GM10266 (cell line): ENCODE measurements at regions not wholly inside any gene's neighbourhood (a gene's known extent, or its start where the extent isn't known, plus 50 kb on each side); places are given as distances from the start of the nearest gene placed in this dataset.

ENCODE experiments used
- DNase-seq: peaks from one replicate; pipeline ENCODE4 v3.0.0; 2012; ENCODE audit errors: extremely low spot score
- TF ChIP-seq, protein P1 (sequence below): IDR thresholded peaks from 2 replicates; pipeline ENCODE4 v1.5.1; 2012; ENCODE audit warnings: mild to moderate bottlenecking, low read depth; ENCODE audit not compliant: control insufficient read depth, insufficient read depth; ENCODE audit errors: missing control alignments

DNA sequence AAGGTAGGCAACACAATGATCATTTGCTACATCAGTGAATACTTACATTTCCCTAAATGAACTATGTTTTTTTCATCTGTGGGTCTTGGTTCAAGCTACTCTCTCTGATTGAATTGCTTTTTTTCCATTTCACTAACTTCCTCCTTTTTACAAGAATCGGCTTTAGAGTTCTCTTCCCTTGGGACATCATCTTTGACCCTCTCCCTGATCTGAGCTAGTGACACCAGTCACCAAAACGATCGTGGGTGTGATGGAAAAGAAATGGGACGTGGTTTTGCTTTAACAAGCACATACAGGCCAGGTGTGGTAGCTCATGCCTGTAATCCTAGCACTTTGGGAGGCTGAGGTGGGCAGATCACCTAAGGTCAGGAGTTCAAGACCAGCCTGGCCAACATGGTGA lies 129.9 kb downstream of the WT1 start:
- DNase-seq: no peak
- TF ChIP-seq, protein P1, sequence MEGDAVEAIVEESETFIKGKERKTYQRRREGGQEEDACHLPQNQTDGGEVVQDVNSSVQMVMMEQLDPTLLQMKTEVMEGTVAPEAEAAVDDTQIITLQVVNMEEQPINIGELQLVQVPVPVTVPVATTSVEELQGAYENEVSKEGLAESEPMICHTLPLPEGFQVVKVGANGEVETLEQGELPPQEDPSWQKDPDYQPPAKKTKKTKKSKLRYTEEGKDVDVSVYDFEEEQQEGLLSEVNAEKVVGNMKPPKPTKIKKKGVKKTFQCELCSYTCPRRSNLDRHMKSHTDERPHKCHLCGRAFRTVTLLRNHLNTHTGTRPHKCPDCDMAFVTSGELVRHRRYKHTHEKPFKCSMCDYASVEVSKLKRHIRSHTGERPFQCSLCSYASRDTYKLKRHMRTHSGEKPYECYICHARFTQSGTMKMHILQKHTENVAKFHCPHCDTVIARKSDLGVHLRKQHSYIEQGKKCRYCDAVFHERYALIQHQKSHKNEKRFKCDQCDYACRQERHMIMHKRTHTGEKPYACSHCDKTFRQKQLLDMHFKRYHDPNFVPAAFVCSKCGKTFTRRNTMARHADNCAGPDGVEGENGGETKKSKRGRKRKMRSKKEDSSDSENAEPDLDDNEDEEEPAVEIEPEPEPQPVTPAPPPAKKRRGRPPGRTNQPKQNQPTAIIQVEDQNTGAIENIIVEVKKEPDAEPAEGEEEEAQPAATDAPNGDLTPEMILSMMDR: no peak

DNA sequence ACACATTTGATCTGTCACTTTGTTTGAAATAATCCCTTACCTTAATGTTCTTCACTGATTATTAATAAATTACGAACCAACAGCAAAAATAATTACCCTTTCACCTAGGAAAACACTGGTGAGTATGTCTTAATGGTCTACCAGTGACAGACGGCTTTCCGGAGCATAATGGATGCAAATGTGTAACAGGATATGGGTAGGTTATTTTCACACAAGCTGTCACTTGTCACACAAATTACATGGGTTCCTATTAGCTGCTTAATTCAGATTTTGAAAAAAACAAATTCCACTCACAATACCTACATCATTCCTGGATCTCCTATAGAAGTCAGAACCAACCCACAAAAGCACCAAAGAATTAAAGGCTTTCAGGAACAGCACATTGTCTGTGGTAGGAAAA lies 127.9 kb downstream of the WT1 start:
- DNase-seq: no peak
- TF ChIP-seq, protein P1: no peak

DNA sequence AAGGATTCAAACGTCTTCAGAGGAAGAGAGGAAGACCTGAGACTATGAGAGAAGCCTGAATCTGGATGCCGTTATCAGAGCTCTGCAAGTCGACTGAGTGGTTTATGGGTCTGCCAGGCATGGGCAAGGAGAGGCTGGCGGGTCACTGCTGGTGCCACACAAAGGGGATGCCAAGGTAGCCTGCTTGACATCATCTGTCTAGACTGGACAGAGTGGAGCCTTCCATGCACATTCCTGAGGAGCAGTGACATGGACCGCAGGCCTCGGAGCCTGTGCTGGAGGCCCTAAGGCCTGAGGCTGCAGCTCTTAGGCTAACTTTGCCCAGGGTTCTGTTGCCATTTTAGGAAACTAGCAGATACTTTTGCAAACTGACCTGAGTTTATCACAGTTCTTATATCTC lies 127.4 kb downstream of the WT1 start:
- no peak for DNase-seq
- TF ChIP-seq, protein P1: no peak

DNA sequence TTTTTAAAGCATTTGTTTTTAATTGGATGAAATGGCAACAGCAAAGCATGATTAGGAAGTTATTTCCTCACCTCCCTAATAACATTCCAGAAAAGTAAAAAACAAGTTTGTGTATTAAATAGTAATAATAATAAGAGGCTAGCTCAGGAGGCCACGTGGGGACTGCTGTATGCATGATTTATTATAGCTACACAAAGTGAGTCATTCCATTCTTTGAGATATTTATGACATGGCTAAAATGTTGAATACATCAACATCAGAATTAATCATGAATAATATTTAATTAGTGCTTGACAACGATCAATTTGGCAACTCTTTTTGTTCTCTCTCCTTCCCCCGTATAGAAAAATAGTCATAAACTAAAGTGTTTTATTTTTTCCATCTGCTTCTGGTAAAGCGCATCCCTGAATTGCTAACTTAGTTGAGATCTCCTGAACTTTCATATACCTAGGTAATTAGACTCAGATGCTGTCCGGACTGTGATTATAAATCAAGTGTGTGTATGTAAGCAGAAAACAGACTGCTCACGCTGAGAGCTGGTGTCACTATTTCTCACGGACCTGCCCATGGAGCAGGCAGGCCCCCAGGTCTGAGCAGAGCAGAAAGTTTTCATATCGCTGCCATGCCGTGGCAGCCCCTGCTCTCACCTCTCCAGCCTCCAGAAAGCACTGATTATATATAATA lies 125.7 kb downstream of the WT1 start:
- DNase-seq: no peak
- TF ChIP-seq, protein P1: no peak

DNA sequence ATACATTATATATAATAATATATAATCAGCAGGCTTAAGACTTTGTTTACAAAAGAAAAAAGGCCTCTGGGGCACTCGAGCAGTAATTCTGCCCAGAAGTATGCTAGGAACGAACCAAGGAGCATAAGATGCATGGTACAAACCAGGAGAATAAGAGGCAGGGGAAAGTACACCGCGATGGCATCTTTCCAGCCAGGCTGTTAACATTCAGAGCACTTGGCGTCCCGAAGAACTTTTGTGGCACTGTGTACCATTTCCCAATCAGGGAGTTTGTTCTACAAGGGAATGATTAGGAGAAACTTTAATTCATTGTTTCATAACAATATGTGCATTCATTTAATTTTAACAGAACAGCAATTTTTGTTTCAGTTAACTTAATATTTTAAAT lies 125.1 kb downstream of the WT1 start:
- TF ChIP-seq, protein P1: no peak
- no peak for DNase-seq

DNA sequence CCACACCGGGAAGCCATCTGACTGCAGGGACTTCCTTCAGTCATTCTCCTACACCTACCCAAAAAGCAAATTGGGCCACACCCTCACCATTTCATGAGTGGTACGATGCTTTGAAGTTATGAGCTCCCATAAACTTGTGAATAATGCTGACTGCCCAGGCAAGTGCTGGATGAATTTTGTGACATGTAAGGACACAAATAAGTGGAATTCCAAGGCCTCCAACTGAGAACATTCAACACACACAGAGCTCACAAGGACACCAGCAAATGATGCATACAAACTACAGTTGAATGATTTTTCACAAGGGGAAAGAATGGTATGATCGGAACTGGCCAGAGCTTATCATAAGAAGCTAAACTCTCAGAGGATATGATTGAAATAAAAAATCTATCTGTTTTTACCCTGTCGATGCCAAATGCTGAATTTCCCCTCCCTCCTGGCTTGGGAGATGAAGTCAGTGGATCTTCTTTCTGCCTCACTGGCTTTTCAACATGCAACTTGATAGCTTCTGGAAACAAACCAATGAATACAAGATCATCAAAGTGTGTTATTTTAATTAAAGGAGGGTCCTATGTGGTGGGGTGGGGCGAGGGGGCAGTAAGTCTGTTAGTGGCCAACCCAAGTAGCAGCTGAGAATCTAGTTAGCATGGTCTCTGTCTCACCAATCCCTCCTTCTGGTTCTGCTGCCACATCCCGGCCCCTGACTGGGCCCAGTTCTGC lies 123.8 kb downstream of the WT1 start:
- TF ChIP-seq, protein P1: no peak
- DNase-seq: no peak

DNA sequence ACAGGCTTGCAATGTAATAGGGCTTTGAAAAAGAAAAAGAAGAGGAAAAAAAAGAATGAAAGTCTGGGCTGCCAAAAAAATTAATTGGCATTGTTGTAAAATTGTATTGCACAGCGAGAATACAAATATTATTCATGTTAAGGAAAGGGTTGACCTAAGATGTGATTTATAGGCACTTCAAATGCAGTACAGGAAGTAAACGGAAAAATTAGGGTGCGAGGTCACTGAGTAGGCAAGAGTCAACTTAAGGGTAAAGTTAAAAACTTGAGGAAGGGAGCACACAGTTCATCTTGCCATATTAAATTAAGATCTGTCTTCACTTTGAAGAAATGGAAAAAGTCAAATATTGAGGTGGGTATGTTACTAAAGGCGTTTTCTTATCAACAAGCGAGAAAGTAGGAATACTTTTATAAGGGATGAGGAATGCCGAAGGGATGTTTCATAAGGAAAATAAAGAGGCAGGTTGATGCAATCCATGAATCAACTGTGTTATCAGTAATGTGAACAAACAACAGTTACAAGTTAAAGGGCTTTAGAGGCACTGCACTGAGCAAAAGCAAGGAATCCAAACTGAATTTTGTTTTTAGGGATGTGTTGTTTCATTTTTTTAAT lies 123.0 kb downstream of the WT1 start:
- TF ChIP-seq, protein P1: no peak
- DNase-seq: no peak
